HepG2 (cell line): ENCODE measurements at regions not wholly inside any gene's neighbourhood (a gene's known extent, or its start where the extent isn't known, plus 50 kb on each side); places are given as distances from the start of the nearest gene placed in this dataset.

Source experiments
- ATAC-seq: fragments of 200-7000 bp; cut with Tn5 transposase; 3 replicates; pipeline ENCODE4 v1.9.1; 2020; ENCODE audit warnings: mild to moderate bottlenecking, moderate library complexity
- BruUV-seq: library from RNA; stranded (reverse); fragments of 400-500 nt; replicated peaks from 2 replicates; lab custom pipeline; 2021; lab: Mats Ljungman, UMichigan
- CTCF ChIA-PET: fragments of 300-600 bp; formaldehyde crosslinking; extraction: SDS; loops from one replicate; lab custom pipeline; 2021; ENCODE audit warnings: low total read pairs, inconsistent platforms, low intra/inter-chr PET ratio; lab: Yijun Ruan, JAX
- POLR2A ChIA-PET: fragments of 350-600 bp; sonication (Branson Sonifier 250); formaldehyde crosslinking; loops from one replicate; lab custom pipeline; 2020; ENCODE audit warnings: antibody characterized with exemption, inconsistent platforms; lab: Yijun Ruan, JAX
- DNase-seq: peaks from one replicate; pipeline ENCODE4 v3.0.0-alpha.2; 2015; ENCODE audit warnings: low spot score
- FAIRE-seq: peaks from 3 replicates; lab custom pipeline; 2011; peaks lifted over from hg19 to GRCh38; lab: Jason Lieb, UNC
- H2AFZ ChIP-seq: one replicate; pipeline ENCODE4 v1.6.1; 2011; ENCODE audit warnings: low read length, inconsistent platforms
- H3K27ac ChIP-seq: fragments of 300-600 bp; 3 replicates; pipeline ENCODE4 v1.8.0; 2011; ENCODE audit warnings: mixed run types, mild to moderate bottlenecking, mixed read lengths, low read length, inconsistent platforms; ENCODE audit not compliant: insufficient read depth; ENCODE audit errors: extremely low read length
- H3K27me3 ChIP-seq, 2 experiments: fragments of 200-600 bp in 1 of 2; 2 replicates in 1 of 2; 3 replicates in 1 of 2; pipeline versions ENCODE4 v1.6.0 to v1.8.0; 2011; ENCODE audit warnings: low read length in 2 of 2, mild to moderate bottlenecking in 2 of 2, moderate library complexity in 2 of 2, inconsistent platforms in 1 of 2; ENCODE audit not compliant: insufficient read depth in 2 of 2, control insufficient read depth in 1 of 2
- H3K36me3 ChIP-seq, 2 experiments: fragments of 200-600 bp in 1 of 2; replicated peaks in 1 of 2; 2 replicates in 1 of 2; 3 replicates in 1 of 2; pipeline versions ENCODE4 v1.5.1 to v1.8.0; 2011; ENCODE audit warnings: low read length in 2 of 2, inconsistent platforms in 1 of 2; ENCODE audit not compliant: insufficient read depth in 2 of 2, control insufficient read depth in 1 of 2
- H3K4me1 ChIP-seq: 2 replicates; pipeline ENCODE4 v1.5.1; 2012; ENCODE audit warnings: low read length, inconsistent platforms; ENCODE audit not compliant: insufficient read depth
- H3K4me2 ChIP-seq: 2 replicates; pipeline ENCODE4 v1.6.0; 2011; ENCODE audit warnings: low read depth, low read length, inconsistent platforms
- H3K4me3 ChIP-seq, 3 experiments: fragments of 200-600 bp in 1 of 3; sonication (generic), shearing (Covaris generic) in 1 of 3; replicated peaks in 1 of 3; 2 replicates each; pipeline ENCODE4 v1.5.1; 2011 to 2016; ENCODE audit warnings: low read length in 3 of 3, inconsistent platforms in 2 of 3, low read depth in 2 of 3, mild to moderate bottlenecking in 2 of 3, control low read depth in 1 of 3, mixed read lengths in 1 of 3; ENCODE audit not compliant: insufficient read depth in 1 of 3
- H3K79me2 ChIP-seq: one replicate; pipeline ENCODE4 v1.6.1; 2011; ENCODE audit warnings: low read length, inconsistent platforms; ENCODE audit not compliant: insufficient read depth
- H3K9ac ChIP-seq: 2 replicates; pipeline ENCODE4 v1.6.0; 2011; ENCODE audit warnings: mild to moderate bottlenecking, low read depth, low read length, inconsistent platforms; ENCODE audit not compliant: insufficient read depth
- H3K9me3 ChIP-seq: 2 replicates; pipeline ENCODE4 v1.5.1; 2012; ENCODE audit warnings: mild to moderate bottlenecking, low read length
- H4K20me1 ChIP-seq: 2 replicates; pipeline ENCODE4 v1.6.0; 2011; ENCODE audit warnings: inconsistent platforms, mild to moderate bottlenecking, low read length, moderate library complexity; ENCODE audit not compliant: insufficient read depth
- RFX5 ChIP-seq: IDR thresholded peaks from 2 replicates; pipeline ENCODE4 v1.6.1; 2011; ENCODE audit warnings: low read depth, low read length, improper control_type of control experiment
- SMC3 ChIP-seq: IDR thresholded peaks from 2 replicates; pipeline ENCODE4 v1.6.1; 2011; ENCODE audit warnings: low read length, improper control_type of control experiment
- ZNF264 ChIP-seq: sonication (generic); formaldehyde crosslinking; IDR thresholded peaks from 2 replicates; pipeline ENCODE4 v1.4.0; 2020; ENCODE audit warnings: missing genetic modification reagents
- ZNF678 ChIP-seq: sonication (generic); formaldehyde crosslinking; IDR thresholded peaks from 2 replicates; pipeline ENCODE4 v1.4.0; 2020; ENCODE audit warnings: mild to moderate bottlenecking, missing genetic modification reagents
- WGBS: methylation state at CpG from one replicate; pipeline ENCODE4 v1.1.6; 2017; ENCODE audit warnings: low lambda C conversion rate; 5-methylcytosine and 5-hydroxymethylcytosine counted together
- in situ Hi-C: cut with HindIII; loops from 2 replicates; pipeline ENCODE4 v1.10.0; 2017; ENCODE audit warnings: low pct_unique_long_range_greater_than_20kb; ENCODE audit not compliant: extremely low pct_ligation_motif_present
- intact Hi-C: fragments of 100-400 bp; cut with micrococcal nuclease; formaldehyde crosslinking; loops from one replicate; pipeline ENCODE4 v1.10.0; 2022; ENCODE audit not compliant: unreplicated experiment
- TF ChIP-seq, protein P1 (sequence below): IDR thresholded peaks from 2 replicates; pipeline ENCODE4 v1.6.1; 2018; ENCODE audit warnings: missing genetic modification reagents

DNA sequence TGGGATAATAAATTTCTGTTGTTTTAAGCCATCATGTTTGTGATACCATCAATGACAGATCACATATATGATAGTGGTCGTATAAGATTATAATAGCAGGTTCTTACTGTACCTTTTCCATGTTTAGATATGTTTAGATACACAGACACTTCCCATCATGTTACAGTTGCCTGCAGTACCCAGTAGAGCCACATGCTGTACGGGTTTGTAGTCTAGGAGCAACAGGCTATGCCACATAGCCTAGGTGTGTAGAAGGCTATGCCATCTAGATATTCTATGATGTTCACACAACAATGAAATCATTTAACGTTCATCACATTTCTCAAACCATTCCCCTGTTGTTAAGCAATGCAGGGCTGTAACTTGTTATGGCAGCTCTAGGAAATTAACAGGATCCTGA, 132.9 kb upstream of the SH3BP4 start:
- no peak overlapping the region for H3K27ac ChIP-seq
- intact Hi-C loops = loop anchor here (2.0 kb wide), 1 partner anchor 62 kb away; no protein-coding TSS in a partner anchor
- TF ChIP-seq SMC3 (peak; percentile 54; the same call in 1 of the 2 replicates), ZNF678 (CRISPR knock-in tag) (no peak)
- TF ChIP-seq, all 625 proteins: peak for 1
- Histone ChIP-seq H3K27me3 (peaks cover 0 to 3% of the 10 kb centered on the region in 2 experiments; a peak in 1 of 5 replicates), H2AFZ (no peak overlapping the region), H4K20me1 (no peaks in the 10 kb centered on the region), H3K36me3 (no peaks in the 10 kb centered on the region), H3K79me2 (no peaks in the 10 kb centered on the region), H3K4me1 (peaks cover 19% of the 10 kb centered on the region), H3K4me2 (no peak overlapping the region), H3K9me3 (no peaks in the 10 kb centered on the region), H3K4me3 (no peak overlapping the region), H3K9ac (no peak overlapping the region)
- in situ Hi-C loops = no loop called here
- BruUV-seq = no TSS peak
- WGBS = 49% methylated on average over 3 of the region's 3 CpGs
- ChIA-PET CTCF (no interaction called here), POLR2A (no interaction called here)
- peak; percentile 85 for ATAC-seq
- peak; percentile 37 for FAIRE-seq
- DNase-seq = peak; percentile 40

DNA sequence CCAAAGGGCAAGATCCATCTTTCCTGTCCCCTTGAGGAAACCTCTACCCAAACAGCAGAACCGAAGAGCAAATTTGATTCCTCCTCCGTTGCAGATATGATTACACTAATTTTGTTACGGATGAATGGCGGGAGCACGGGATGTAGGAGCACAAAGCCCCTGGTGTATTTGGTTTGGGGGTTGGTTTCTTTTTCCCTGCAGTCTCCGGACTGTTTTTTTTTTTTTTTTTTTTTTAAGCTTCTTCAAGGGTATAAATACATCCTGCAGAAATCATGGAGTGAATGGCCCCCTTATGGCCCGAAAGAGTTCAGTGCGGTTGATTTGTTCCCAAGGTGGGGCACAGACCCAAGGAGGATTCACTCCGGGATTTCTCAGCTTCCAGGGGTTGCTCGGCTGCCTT, 135.3 kb upstream of the SH3BP4 start:
- ChIA-PET CTCF (no interaction called here), POLR2A (no interaction called here)
- no peaks in the 10 kb centered on the region for H3K79me2 ChIP-seq
- ATAC-seq (no peak), DNase-seq (no peak), FAIRE-seq (no peak)
- no peak for TF ChIP-seq RFX5
- TF ChIP-seq, protein P1, sequence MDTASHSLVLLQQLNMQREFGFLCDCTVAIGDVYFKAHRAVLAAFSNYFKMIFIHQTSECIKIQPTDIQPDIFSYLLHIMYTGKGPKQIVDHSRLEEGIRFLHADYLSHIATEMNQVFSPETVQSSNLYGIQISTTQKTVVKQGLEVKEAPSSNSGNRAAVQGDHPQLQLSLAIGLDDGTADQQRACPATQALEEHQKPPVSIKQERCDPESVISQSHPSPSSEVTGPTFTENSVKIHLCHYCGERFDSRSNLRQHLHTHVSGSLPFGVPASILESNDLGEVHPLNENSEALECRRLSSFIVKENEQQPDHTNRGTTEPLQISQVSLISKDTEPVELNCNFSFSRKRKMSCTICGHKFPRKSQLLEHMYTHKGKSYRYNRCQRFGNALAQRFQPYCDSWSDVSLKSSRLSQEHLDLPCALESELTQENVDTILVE (CRISPR knock-in tag) = no peak
- no peak for TF ChIP-seq ZNF264 (CRISPR knock-in tag)
- in situ Hi-C loops (no loop called here), intact Hi-C loops (no loop called here)
- peaks cover 0 to 3% of the 10 kb centered on the region in 2 experiments; a peak in 2 of 5 replicates for H3K27me3 ChIP-seq
- whole genome bisulfite sequencing = 62% methylated on average over 10 of the region's 10 CpGs
- BruUV-seq = no TSS peak
- H3K9ac ChIP-seq = no peak overlapping the region
- H3K4me3 ChIP-seq = no peak overlapping the region
- no peak overlapping the region for H2AFZ ChIP-seq
- H3K4me1 ChIP-seq = peaks cover 10% of the 10 kb centered on the region
- no peak overlapping the region for H3K4me2 ChIP-seq
- no peak overlapping the region for H3K27ac ChIP-seq
- H3K9me3 ChIP-seq = no peaks in the 10 kb centered on the region
- no peaks in the 10 kb centered on the region for H4K20me1 ChIP-seq
- H3K36me3 ChIP-seq = no peaks in the 10 kb centered on the region
